DMS153 treated with DMSO at 0.1 percent for 48 hours (cell line): ENCODE measurements at regions not wholly inside any gene's neighbourhood (a gene's known extent, or its start where the extent isn't known, plus 50 kb on each side); places are given as distances from the start of the nearest gene placed in this dataset.
A peak's percentile ranks its signal among the peaks of the same experiment; 100 is the strongest.

Experiments
- DNase-seq: peaks from one replicate; lab custom pipeline; 2025; ENCODE audit not compliant: unreplicated experiment; lab: John Stamatoyannopoulos, UW

GRCh38 chr1:195462152-195462551, 1146.1 kb downstream of the KCNT2 start:
- DNase-seq: no peak

GRCh38 chr1:195458365-195458764, 1149.9 kb downstream of the KCNT2 start:
- no peak for DNase-seq

DNA sequence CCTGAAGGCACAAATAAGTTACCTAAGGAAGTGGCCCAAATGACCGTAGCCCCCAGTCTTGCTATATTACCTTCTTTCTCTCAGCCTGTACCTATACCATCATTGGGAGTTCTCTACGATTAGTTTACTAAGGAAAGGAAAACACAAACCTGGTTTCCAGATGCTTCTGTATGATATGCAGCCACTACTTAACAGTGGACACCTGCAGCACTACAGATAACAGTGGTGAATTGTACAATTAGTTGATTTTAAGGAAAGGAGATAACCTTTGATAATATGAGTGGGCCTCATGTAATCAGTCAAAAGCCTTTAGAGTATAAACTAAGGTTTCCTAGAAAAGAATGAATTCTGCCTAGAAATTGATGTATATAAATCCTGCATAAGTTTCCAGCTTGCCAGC, 1157.4 kb downstream of the KCNT2 start:
- DNase-seq: no peak

GRCh38 chr1:195439661-195440060, 1168.6 kb downstream of the KCNT2 start:
- DNase-seq: no peak

DNA sequence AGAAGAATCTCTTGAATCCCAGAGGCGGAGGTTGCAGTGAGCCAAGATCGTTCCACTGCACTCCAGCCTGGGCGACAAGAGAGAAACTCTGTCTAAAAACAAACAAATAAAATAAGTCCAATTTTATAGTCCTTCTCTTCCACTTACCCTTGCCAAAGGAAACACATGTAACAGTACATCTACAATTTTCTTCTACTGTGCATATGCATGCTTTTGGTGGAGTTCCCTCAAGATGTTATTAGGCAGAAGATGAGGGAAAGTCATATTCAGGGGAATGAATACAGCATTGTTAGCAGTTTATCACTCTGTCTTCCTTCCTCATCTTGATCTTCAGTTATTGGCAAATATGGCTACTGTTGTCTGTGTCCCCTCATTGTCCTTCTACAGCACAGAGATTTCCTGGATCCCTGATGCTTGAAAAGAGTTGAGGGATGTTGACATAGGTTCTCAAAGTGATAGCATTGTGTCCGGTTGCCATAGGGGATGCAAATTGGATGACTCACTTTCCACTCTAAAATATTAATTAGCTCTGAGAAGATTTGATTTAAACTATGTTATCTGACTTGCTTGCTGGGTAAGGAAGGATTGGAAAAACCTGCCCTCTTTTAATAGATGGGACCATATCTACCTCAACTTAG, 1173.6 kb downstream of the KCNT2 start:
- DNase-seq: peak; percentile 29

- DNase-seq: no peak
These were observed 1177.4 kb downstream of the KCNT2 start for GRCh38 chr1:195430826-195431225.

GRCh38 chr1:195428927-195429326, 1179.3 kb downstream of the KCNT2 start:
- no peak for DNase-seq

- DNase-seq: no peak
These were observed 1192.7 kb downstream of the KCNT2 start for GRCh38 chr1:195415584-195415983.

- DNase-seq: no peak
These were observed 1213.7 kb downstream of the KCNT2 start for GRCh38 chr1:195394567-195394966.

DNA sequence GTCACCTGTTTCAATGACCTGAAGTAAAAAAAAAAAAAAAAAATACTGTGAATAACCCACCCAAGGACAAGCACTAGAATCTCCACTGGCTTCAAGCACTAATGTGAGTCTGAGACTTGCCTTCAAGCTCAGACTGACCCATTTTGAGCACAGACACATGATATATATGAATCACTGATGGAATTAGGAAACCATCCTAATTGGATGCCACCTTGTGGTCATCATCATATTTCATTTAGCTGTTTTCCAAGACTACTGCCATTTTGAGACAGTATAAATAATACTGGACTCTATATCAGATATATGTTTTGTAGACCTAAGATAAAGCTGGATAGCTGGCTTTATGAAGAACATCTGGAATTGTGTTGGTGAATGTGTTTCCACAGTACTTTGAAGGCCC, 1232.0 kb downstream of the KCNT2 start:
- no peak for DNase-seq

- DNase-seq: no peak
These were observed 1234.4 kb downstream of the KCNT2 start for GRCh38 chr1:195373856-195374255.

DNA sequence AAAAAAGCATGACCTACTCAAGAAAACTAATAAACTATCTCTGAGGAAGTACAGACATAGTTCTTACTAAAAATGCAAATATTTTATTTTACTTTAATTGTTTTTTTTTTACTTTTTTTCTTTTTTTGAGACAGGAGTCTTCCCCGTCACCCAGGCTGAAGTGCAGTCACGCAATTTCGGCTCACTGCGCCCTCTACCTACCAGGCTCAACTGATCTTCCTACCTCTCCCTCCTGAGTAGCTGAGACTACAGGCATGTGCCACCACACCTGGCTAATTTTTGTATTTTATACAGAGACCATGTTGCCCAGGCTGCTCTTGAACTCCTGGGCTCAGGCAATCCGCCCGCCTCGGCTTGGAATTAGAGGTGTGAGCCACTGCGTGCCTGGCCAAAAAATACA, 1263.1 kb downstream of the KCNT2 start:
- no peak for DNase-seq

GRCh38 chr1:195337646-195338045, 1270.6 kb downstream of the KCNT2 start:
- no peak for DNase-seq

DNA sequence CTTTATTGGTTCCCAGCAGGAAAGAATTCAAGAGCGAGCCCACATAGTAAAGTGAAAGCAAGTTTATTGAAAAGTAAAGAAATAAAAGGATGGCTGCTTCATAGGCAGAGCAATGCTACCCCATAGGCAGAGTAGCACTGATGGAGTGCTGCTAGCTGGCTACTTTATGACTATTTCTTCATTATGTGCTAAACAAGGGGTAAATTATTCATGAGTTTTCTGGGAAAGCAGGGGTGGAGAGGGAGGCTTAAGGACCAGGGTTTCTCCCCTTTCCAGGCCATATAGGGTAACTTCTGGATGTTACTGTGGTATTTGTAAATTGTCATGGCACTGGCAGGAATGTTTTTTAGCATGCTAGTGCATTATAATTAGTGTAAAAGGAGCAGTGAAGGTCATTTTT, 1271.4 kb downstream of the KCNT2 start:
- no peak for DNase-seq

GRCh38 chr1:195335541-195335940, 1272.7 kb downstream of the KCNT2 start:
- DNase-seq: no peak

GRCh38 chr1:195332102-195332501, 1276.1 kb downstream of the KCNT2 start:
- DNase-seq: no peak

DNA sequence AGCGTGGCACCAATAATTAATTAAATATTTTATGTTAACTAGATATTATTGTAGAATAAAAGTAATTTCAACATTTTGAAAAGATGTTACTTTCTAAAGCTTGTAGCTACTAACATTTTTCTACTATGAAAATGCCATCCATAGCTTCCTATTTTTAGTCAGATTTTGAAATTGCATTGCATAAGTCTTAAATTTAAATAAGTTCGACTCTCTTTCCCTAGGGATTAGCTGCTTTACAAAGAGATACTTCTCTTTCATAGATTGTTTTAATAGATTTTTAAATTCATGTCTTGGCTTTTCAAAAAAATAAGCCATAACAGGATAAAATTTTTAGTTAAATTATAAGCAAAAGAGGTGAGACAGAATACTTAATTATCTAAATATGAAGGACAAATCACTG, 1279.6 kb downstream of the KCNT2 start:
- DNase-seq: no peak

- no peak for DNase-seq
These were observed 1280.1 kb downstream of the KCNT2 start for GRCh38 chr1:195328102-195328501.

- no peak for DNase-seq
These were observed 1280.9 kb downstream of the KCNT2 start for GRCh38 chr1:195327361-195327760.

DNA sequence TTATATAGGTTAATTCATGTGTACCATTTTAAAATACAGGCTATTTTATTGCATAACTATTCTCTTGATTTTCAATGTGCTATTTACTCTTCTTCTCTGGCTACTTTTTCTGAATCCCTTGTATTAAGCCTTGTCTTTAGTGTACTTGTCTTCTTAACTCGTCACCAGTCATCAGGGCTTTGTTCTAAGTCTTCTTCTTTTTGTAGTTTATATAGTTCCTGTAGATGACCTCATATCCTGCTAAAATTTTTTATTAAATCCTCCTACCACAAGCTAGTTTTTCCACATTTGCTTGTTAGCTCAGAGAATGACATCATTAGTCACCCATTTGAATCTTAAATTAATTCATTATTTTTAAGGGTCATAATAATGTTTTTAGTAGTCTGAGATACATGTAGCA, 1281.9 kb downstream of the KCNT2 start:
- no peak for DNase-seq

GRCh38 chr1:195325181-195325580, 1283.1 kb downstream of the KCNT2 start:
- no peak for DNase-seq

DNA sequence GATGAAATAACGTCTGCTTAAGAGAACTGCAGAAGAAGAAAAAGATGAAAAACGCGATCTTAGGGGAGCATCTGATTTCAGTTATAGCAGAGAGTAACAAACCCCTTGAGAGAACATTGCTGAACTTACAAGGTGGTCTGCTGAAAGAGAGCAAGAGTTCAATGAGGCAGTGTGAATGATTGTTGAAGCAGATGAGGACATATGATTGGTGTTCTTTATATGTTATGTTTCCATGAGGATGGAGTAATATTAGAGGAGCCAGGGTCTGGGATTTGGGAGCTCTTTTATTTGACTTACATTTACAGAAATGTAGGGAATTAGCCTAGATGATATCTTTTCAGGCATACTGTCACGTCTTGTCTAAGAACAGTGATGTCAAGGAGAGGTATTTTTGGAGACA, 1302.0 kb downstream of the KCNT2 start:
- no peak for DNase-seq

- no peak for DNase-seq
These were observed 1313.3 kb downstream of the KCNT2 start for GRCh38 chr1:195294911-195295310.

- DNase-seq: no peak
These were observed 1329.6 kb downstream of the KCNT2 start for GRCh38 chr1:195278644-195279043.
